ENCODE measurements at regions not wholly inside any gene's neighbourhood (a gene's known extent, or its start where the extent isn't known, plus 50 kb on each side); places are given as distances from the start of the nearest gene placed in this dataset.
"Not testable (repeated sequence)": the region's sequence is repeated elsewhere in the genome, so short reads cannot be mapped to it uniquely, and the experiment has no call there.

DNA sequence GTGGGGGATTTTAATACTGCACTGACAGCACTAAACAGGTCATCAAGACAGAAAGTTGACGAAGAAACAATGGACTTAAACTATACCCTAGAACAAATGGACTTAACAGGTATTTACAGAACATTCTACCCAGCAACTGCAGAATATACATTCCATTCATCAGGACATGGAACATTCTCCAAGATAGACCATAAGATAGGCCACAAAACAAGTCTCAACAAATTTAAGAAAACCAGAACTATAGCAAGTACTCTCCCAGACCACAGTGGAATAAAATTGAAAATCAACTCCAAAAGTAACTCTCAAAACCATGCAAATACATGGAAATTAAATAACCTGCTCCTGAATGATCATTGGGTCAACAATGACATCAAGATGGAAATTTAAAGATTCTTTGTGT is 218.3 kb downstream of the SYK start:
- TF ChIP-seq POLR2A (IDR thresholded peaks at IDR 0.05; ENCODE audit: low read length); GATA1 (IDR thresholded peaks at IDR 0.05; ENCODE audit: low read depth, low read length): not testable (repeated sequence)
